Transverse colon (tissue), 4 donors: ENCODE measurements at regions not wholly inside any gene's neighbourhood (a gene's known extent, or its start where the extent isn't known, plus 50 kb on each side); places are given as distances from the start of the nearest gene placed in this dataset.

Experiments
- DNase-seq: peaks from one replicate; pipeline ENCODE4 v3.0.0-alpha.2; 2019
- H3K27ac ChIP-seq, 4 donors: fragments of 200-600 bp; sonication (generic); 2 replicates each; pipeline ENCODE4 v1.5.1; 2016 to 2018; ENCODE audit warnings: inconsistent platforms in 4 of 4
- H3K27me3 ChIP-seq: fragments of 200-600 bp; sonication (generic); 2 replicates; pipeline ENCODE4 v1.5.1; 2017; ENCODE audit warnings: inconsistent platforms
- H3K36me3 ChIP-seq, 4 donors: fragments of 200-600 bp; sonication (generic); 2 replicates each; pipeline ENCODE4 v1.5.1; 2017 to 2019; ENCODE audit warnings: inconsistent platforms in 4 of 4
- H3K4me1 ChIP-seq, 4 donors: fragments of 200-600 bp; sonication (generic); 2 replicates each; pipeline ENCODE4 v1.5.1; 2017 to 2020; ENCODE audit warnings: inconsistent platforms in 4 of 4
- H3K4me3 ChIP-seq, 4 donors: fragments of 200-600 bp; sonication (generic); 1 replicate in 1 of 4; 2 replicates in 3 of 4; pipeline versions ENCODE4 v1.5.1 to v1.6.1; 2017 to 2019; ENCODE audit warnings: inconsistent platforms in 4 of 4
- H3K9me3 ChIP-seq, 2 donors: fragments of 200-600 bp; sonication (generic); 2 replicates each; pipeline ENCODE4 v1.5.1; 2017 to 2019; ENCODE audit warnings: inconsistent platforms in 2 of 2
- CTCF ChIP-seq, 5 experiments: fragments of 200-600 bp in 3 of 5; fragments of 450-650 bp in 2 of 5; sonication (generic) in 3 of 5; IDR thresholded peaks; 1 replicate in 2 of 5; 2 replicates in 3 of 5; pipeline ENCODE4 v1.5.1; 2016 to 2017; ENCODE audit warnings: antibody characterized with exemption in 5 of 5, inconsistent platforms in 3 of 5, mild to moderate bottlenecking in 2 of 5, moderate library complexity in 1 of 5
- EP300 ChIP-seq: sonication (generic); formaldehyde crosslinking; IDR thresholded peaks from one replicate; pipeline ENCODE4 v1.6.1; 2017; ENCODE audit warnings: antibody characterized with exemption, low read depth
- POLR2A ChIP-seq: fragments of 450-650 bp; IDR thresholded peaks from one replicate; pipeline ENCODE4 v1.6.1; 2016; ENCODE audit warnings: antibody characterized with exemption, mild to moderate bottlenecking, moderate library complexity
- POLR2AphosphoS5 ChIP-seq, 3 donors: sonication (generic); formaldehyde crosslinking; IDR thresholded peaks; one replicate each; pipeline ENCODE4 v1.6.1; 2016; ENCODE audit warnings: antibody characterized with exemption in 3 of 3
- WGBS, 2 donors: methylation state at CpG; one replicate each; pipeline ENCODE4 v1.1.5; 2018; ENCODE audit warnings: low coverage in 1 of 2; 5-methylcytosine and 5-hydroxymethylcytosine counted together
- in situ Hi-C, 4 donors: fragments of 200-750 bp; cut with MboI; loops; one replicate each; pipeline versions ENCODE4 v1.15.0 to v1.15.1; 2017; ENCODE audit warnings: low sequenced_read_pairs in 3 of 4, low pct_ligation_motif_present in 1 of 4, low pct_unique_long_range_greater_than_20kb in 1 of 4
- intact Hi-C: fragments of 100-400 bp; cut with DNase I; formaldehyde crosslinking; loops from one replicate; pipeline ENCODE4 v1.15.1; 2023; ENCODE audit warnings: low total_unique reads

GRCh38 chr1:194056169-194056568, 869.8 kb upstream of the B3GALT2 start:
- Histone ChIP-seq H3K36me3 (no peaks in the 10 kb centered on the region), H3K27ac (no peak overlapping the region), H3K27me3 (no peaks in the 10 kb centered on the region), H3K4me1 (peaks cover 0 to 5% (median 2%) of the 10 kb centered on the region in 4 donors), H3K9me3 (no peaks in the 10 kb centered on the region), H3K4me3 (no peak overlapping the region)
- 73 to 78% methylated on average over 2 of the region's 2 CpGs for WGBS, 2 donors
- TF ChIP-seq POLR2A (no peak), EP300 (no peak), POLR2AphosphoS5 (IDR thresholded peaks at IDR 0.05) (no peak), CTCF (IDR thresholded peaks at IDR 0.05) (no peak)
- in situ Hi-C loops (no loop called here), intact Hi-C loops (no loop called here)
- DNase-seq: no peak

DNA sequence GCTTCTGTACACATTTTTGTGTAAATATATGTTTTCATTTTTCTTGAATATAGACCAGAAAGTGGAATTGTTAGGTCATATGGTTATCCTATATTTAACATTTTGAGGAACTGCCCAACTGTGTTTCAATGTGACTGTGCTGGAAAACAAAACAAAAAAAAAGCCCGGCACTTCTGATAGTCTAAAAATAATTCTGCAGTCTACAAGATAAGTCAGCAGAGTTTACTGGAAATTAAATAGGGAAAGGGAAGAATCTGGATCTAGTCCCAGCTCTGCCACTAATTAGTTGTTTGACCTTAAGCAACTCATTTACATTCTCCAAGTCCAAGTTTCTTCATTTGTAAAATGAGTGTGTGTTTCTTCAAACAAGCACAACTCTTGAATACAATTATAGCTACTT, 869.1 kb upstream of the B3GALT2 start:
- DNase-seq: no peak
- no peaks in the 10 kb centered on the region for H3K36me3 ChIP-seq

DNA sequence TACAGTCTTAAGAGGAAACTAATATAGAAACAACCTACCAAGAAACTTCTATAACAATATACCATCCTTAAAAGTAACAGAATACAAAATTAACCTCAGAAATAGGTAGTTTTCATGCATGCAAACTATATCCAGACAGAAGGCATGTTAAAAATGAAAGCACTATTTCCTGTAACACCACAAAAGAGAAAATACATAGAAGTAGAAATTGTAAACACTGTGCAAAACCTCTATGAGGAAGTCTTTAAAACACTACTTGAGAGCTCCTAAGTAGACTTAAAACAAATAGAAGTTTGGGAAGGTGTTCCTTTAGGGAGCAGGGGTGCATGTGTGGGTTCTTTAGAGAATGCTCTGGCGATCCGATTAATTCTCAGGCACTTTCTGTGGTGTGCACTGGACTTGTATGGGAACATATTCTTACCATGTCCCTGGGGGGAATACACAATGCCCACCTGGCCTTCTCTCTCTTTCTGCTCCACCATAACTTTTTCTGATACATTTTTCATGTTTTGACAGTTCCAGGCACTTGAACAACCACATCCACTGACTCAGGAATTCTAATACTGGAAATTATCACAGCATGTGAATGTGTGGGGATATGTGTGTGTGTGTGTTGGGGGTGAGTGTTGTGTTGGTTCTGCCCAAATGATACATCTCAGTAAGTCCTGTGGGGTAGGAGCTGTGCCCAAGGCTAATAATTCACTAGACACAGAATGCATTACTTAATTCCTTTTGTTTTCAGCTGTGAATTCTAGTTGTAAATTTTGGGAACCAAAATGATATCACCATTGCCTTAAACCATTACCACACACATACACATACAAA, 866.3 kb upstream of the B3GALT2 start:
- 89 to 100% methylated on average over 2 of the region's 2 CpGs for WGBS, 2 donors
- no peak for DNase-seq
- Histone ChIP-seq H3K27ac (no peak overlapping the region), H3K27me3 (no peaks in the 10 kb centered on the region), H3K36me3 (no peaks in the 10 kb centered on the region), H3K9me3 (no peaks in the 10 kb centered on the region), H3K4me3 (no peak overlapping the region), H3K4me1 (peaks cover 0 to 5% (median 2%) of the 10 kb centered on the region in 4 donors)
- in situ Hi-C loops (no loop called here), intact Hi-C loops (no loop called here)
- TF ChIP-seq POLR2AphosphoS5 (IDR thresholded peaks at IDR 0.05) (no peak), POLR2A (no peak), EP300 (no peak), CTCF (IDR thresholded peaks at IDR 0.05) (no peak)

More for the DNA sequence above, 869.1 kb upstream of the B3GALT2 start:
- H3K27me3 ChIP-seq: no peaks in the 10 kb centered on the region
- no peak overlapping the region for H3K27ac ChIP-seq
- intact Hi-C loops (no loop called here), in situ Hi-C loops (no loop called here)
- H3K4me3 ChIP-seq: no peak overlapping the region
- WGBS, 2 donors: 27 to 44% methylated on average over 1 of the region's 1 CpG
- H3K9me3 ChIP-seq: no peaks in the 10 kb centered on the region
- no peak for TF ChIP-seq POLR2A
- no peak for TF ChIP-seq POLR2AphosphoS5 (IDR thresholded peaks at IDR 0.05)
- no peak for TF ChIP-seq EP300
- TF ChIP-seq CTCF (IDR thresholded peaks at IDR 0.05): no peak
- peaks cover 0 to 5% (median 2%) of the 10 kb centered on the region in 4 donors for H3K4me1 ChIP-seq

DNA sequence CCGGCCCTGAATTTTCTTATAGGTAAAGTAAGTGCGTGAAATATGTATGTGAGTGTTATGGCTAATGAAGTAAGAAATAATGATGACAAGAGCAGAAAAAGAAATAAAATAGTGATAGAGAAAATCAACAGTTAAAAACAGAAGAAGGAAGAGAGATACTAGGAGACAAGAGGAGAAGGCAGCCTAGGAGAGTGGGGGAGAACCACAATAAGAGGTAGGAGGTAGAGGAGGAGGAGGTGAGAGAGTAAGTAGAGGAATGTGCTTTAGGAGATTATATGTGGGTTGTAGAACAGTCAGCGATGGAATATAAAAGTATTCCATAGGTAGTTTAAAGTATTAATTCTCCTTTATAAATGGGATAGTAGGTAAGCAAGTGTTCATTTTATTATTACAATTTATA, 861.5 kb upstream of the B3GALT2 start:
- Histone ChIP-seq H3K27ac (no peak overlapping the region), H3K27me3 (no peaks in the 10 kb centered on the region), H3K4me3 (no peak overlapping the region), H3K9me3 (no peaks in the 10 kb centered on the region), H3K36me3 (no peaks in the 10 kb centered on the region), H3K4me1 (no peaks in the 10 kb centered on the region)
- no peak for TF ChIP-seq EP300
- no peak for TF ChIP-seq POLR2A
- TF ChIP-seq POLR2AphosphoS5 (IDR thresholded peaks at IDR 0.05): no peak
- TF ChIP-seq CTCF (IDR thresholded peaks at IDR 0.05): no peak
- intact Hi-C loops (no loop called here), in situ Hi-C loops (no loop called here)
- WGBS, 2 donors: 60 to 90% methylated on average over 2 to 3 of the region's 3 CpGs
- no peak for DNase-seq
